Osteoblast (primary cell): ENCODE measurements at regions not wholly inside any gene's neighbourhood (a gene's known extent, or its start where the extent isn't known, plus 50 kb on each side); places are given as distances from the start of the nearest gene placed in this dataset.
"Not testable (repeated sequence)": the region's sequence is repeated elsewhere in the genome, so short reads cannot be mapped to it uniquely, and the experiment has no call there.

Experiments
- DNase-seq: peaks from one replicate; pipeline ENCODE4 v3.0.0; 2011; ENCODE audit warnings: low spot score, mixed read lengths; ENCODE audit not compliant: insufficient read length; ENCODE audit errors: missing footprints
- H2AFZ ChIP-seq: 2 replicates; pipeline ENCODE4 v1.6.0; 2011; ENCODE audit warnings: mild to moderate bottlenecking, low read length
- H3K27ac ChIP-seq: 2 replicates; pipeline ENCODE4 v1.5.1; 2011; ENCODE audit warnings: mild to moderate bottlenecking, low read depth, low read length, moderate library complexity
- H3K27me3 ChIP-seq: 2 replicates; pipeline ENCODE4 v1.6.0; 2012; ENCODE audit warnings: mild to moderate bottlenecking, control low read depth, inconsistent platforms, low read length, moderate library complexity; ENCODE audit not compliant: insufficient read depth
- H3K36me3 ChIP-seq: 2 replicates; pipeline ENCODE4 v1.5.1; 2011; ENCODE audit warnings: mild to moderate bottlenecking, low read length, control low read depth, moderate library complexity; ENCODE audit not compliant: insufficient read depth
- H3K4me1 ChIP-seq: 2 replicates; pipeline ENCODE4 v1.5.1; 2011; ENCODE audit warnings: mild to moderate bottlenecking, low read length, control low read depth, moderate library complexity; ENCODE audit not compliant: insufficient read depth
- H3K4me2 ChIP-seq: 2 replicates; pipeline ENCODE4 v1.6.0; 2011; ENCODE audit warnings: mild to moderate bottlenecking, low read length; ENCODE audit not compliant: insufficient read depth
- H3K4me3 ChIP-seq: fragments of 200-600 bp; sonication (generic); 3 replicates; pipeline ENCODE4 v1.5.1; 2012; ENCODE audit warnings: mild to moderate bottlenecking, low read length, inconsistent platforms; ENCODE audit not compliant: insufficient read depth
- H3K79me2 ChIP-seq: 2 replicates; pipeline ENCODE4 v1.6.0; 2012; ENCODE audit warnings: mild to moderate bottlenecking, low read length, control low read depth, inconsistent platforms; ENCODE audit not compliant: insufficient read depth
- H3K9me3 ChIP-seq: 2 replicates; pipeline ENCODE4 v1.5.1; 2011; ENCODE audit warnings: low read depth, low read length, control low read depth
- H4K20me1 ChIP-seq: 2 replicates; pipeline ENCODE4 v1.6.0; 2012; ENCODE audit warnings: mild to moderate bottlenecking, low read length, control low read depth; ENCODE audit not compliant: insufficient read depth

DNA sequence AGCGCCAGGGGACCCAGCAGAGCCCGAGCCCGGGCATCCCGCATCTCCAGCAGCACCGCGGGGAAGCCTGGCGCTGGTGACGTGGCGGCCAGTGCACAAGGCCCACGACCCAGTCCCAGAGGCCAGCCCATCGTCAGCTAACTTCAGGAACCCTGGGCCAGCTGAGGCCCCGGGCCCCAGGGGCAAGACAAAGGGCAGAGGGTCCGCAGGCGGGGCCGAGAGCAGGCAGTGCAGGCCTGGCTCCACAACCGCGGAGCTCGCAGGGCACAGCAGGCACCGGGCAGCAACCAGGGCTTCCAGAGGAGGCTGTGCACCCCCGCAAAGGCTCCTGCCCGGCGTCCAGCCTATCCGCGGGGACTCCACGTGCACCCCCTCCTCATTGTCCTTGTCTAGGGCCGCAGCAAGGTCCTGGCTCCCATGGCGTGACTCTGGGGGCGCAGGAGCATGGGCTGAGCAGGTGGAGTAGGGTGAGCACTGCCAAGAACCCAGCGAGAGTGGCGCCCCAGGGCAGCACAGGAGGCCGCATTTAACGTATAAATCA is 352.5 kb downstream of the KCNJ18 start:
- not testable (repeated sequence) for H3K27me3 ChIP-seq, H3K79me2 ChIP-seq, DNase-seq, H2AFZ ChIP-seq, H3K4me3 ChIP-seq, H3K4me2 ChIP-seq, H3K9me3 ChIP-seq, H3K27ac ChIP-seq, H3K36me3 ChIP-seq, H4K20me1 ChIP-seq, H3K4me1 ChIP-seq

DNA sequence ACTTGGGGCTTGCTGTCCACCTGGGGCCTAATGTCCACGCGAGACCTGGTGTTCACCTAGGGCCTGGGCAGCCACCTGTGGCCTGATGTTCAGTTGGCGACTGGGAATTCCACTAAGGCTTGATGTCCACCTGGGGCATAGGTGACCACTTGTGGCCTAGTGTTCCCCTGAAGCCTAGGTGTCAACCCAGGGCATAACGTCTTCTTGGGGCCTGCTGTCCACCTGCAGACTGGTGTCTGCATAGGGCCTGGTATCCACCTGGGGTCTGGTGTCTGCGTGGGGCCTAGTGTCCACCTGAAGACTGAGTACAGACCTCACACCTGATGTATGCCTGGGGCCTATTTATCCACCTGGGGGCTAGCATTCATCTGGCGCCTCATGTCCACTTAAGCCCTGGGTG is 355.2 kb downstream of the KCNJ18 start:
- H3K27me3 ChIP-seq, H2AFZ ChIP-seq, H3K4me1 ChIP-seq, H3K79me2 ChIP-seq, H3K27ac ChIP-seq, DNase-seq, H3K9me3 ChIP-seq, H3K4me2 ChIP-seq, H3K36me3 ChIP-seq, H3K4me3 ChIP-seq, H4K20me1 ChIP-seq: not testable (repeated sequence)

DNA sequence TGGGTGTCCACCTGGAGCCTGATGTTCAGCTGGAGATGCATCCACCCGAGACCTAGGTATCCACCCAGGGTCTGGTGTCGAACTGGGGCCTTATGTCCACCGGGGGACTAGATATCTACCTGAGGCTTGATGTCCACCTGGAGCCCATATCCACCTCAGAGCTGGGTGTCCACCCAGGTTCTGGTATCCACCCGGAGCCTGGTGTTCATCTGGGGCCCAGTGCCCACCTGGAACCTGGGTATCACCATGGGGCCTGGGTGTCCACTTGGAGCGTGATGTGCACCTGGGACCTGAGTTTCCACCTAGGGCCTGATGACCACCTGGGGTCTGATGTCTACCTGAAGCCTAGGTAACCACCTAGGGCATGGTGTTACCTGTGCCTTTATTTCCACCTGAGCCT is 355.9 kb downstream of the KCNJ18 start:
- H3K9me3 ChIP-seq, DNase-seq, H3K4me3 ChIP-seq, H2AFZ ChIP-seq, H3K36me3 ChIP-seq, H3K27me3 ChIP-seq, H3K4me1 ChIP-seq, H3K27ac ChIP-seq, H3K4me2 ChIP-seq, H3K79me2 ChIP-seq, H4K20me1 ChIP-seq: not testable (repeated sequence)

DNA sequence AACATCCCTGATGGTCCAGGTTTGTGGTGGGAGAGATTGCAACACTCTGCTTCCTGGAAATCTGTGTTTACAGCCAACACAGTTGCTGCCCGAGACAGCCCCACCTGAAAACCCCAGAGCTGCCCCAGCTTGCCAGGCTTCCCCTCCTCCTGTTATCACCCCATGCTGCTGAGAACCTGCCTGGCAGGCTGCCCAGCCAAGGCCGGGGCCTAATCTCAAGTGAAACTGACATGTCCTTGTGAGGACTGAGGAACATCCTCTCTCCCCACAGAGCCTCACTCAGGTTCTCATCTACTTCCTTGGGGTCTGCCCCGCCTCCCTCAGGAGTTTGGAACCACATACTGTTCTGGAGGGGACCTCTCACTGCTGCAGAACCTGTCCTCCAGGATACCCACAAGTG is 358.4 kb downstream of the KCNJ18 start:
- DNase-seq, H2AFZ ChIP-seq, H3K27ac ChIP-seq, H3K79me2 ChIP-seq, H3K9me3 ChIP-seq, H3K27me3 ChIP-seq, H4K20me1 ChIP-seq, H3K4me1 ChIP-seq, H3K36me3 ChIP-seq, H3K4me3 ChIP-seq, H3K4me2 ChIP-seq: not testable (repeated sequence)

DNA sequence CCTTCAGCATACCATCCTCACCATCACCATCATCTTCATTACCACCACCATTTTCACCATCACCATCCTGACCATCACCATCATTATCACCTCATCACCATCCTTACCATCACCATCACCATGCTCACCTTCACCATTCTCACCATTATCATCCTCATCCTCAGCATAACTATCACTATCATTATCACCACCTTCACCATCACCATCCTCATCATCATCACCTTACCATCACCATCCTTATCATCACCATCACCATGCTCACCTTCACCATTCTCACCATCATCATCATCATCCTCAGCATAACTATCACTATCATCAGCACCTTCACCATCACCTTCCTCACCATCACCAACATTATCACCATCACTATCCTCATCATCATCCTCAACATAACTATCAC is 360.4 kb downstream of the KCNJ18 start:
- not testable (repeated sequence) for H2AFZ ChIP-seq, H3K9me3 ChIP-seq, H3K27ac ChIP-seq, H3K4me3 ChIP-seq, H4K20me1 ChIP-seq, H3K27me3 ChIP-seq, H3K4me2 ChIP-seq, DNase-seq, H3K36me3 ChIP-seq, H3K79me2 ChIP-seq, H3K4me1 ChIP-seq

DNA sequence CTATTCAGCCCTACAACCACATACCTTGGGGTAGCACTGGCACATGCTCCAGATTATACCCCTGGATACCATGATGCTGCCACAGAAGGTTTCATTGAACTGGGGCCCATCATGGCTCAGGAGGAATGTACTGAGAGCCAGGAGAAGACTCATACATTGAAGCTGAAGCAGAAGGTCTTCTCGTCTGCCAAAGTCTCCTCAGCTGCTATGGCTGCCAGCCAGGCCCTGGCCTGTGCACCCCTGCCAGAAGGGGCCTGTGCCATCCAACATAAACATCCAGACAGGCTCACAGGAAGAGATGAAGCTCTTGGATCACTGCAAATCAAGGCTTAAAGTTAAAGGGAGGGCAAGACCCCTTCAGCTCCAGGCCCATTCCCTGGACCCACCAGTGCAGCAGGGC is 364.2 kb downstream of the KCNJ18 start:
- H3K9me3 ChIP-seq, H4K20me1 ChIP-seq, H3K4me2 ChIP-seq, H3K27me3 ChIP-seq, DNase-seq, H3K79me2 ChIP-seq, H3K36me3 ChIP-seq, H3K4me3 ChIP-seq, H3K27ac ChIP-seq, H2AFZ ChIP-seq, H3K4me1 ChIP-seq: not testable (repeated sequence)

DNA sequence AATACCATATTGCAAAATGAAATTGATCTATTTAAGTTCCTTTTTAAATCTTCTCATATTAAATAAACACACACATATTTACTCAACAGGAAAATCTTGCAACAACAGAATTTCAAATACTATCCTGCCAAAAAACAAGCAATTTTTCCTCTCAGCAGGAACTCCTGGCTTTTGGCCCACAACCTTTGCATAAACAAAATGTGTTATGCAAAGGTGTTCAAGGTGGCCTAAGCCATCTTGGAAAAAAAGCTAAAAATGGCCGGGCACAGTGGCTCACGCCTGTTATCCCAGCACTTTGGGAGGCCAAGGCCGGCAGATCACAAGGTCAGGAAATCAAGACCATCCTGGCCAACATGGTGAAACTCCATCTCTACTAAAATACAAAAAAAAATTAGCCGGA is 383.6 kb downstream of the KCNJ18 start:
- H3K4me2 ChIP-seq, H4K20me1 ChIP-seq, H3K27me3 ChIP-seq, H3K4me3 ChIP-seq, H3K79me2 ChIP-seq, H2AFZ ChIP-seq, DNase-seq, H3K9me3 ChIP-seq, H3K4me1 ChIP-seq, H3K27ac ChIP-seq, H3K36me3 ChIP-seq: not testable (repeated sequence)

DNA sequence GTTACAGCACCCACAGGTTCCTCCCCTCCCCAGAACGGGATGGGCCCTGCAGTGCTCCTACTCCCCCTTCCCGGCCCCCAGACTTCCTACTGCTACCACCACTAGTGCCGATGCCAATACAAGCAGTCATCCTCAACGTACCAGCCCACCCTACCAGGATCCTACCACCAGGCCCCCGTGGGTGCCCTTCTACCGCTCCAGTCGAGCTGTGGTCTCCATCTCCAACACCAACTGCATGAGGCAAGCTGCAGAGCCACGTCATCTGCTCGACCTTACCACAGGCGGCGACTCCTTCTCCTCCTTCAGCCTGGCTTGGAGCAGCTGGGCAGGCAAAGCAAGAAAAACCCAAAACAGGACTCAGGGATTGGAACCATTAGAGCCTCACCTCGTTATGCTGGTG is 396.3 kb downstream of the KCNJ18 start:
- not testable (repeated sequence) for H3K4me3 ChIP-seq, H3K27ac ChIP-seq, H3K27me3 ChIP-seq, H3K79me2 ChIP-seq, H4K20me1 ChIP-seq, H3K36me3 ChIP-seq, H3K4me1 ChIP-seq, H2AFZ ChIP-seq, H3K4me2 ChIP-seq, H3K9me3 ChIP-seq, DNase-seq
